Medulla oblongata (tissue), 1 donor: ENCODE measurements at regions not wholly inside any gene's neighbourhood (a gene's known extent, or its start where the extent isn't known, plus 50 kb on each side); places are given as distances from the start of the nearest gene placed in this dataset.
A peak's percentile ranks its signal among the peaks of the same experiment; 100 is the strongest.
"Not testable (repeated sequence)": the region's sequence is repeated elsewhere in the genome, so short reads cannot be mapped to it uniquely, and the experiment has no call there.

Experiments used
- DNase-seq: peaks from one replicate; pipeline ENCODE4 v3.0.0-alpha.2; 2015; ENCODE audit errors: extremely low spot score

- DNase-seq = no peak
These were observed 1084.2 kb upstream of the COX7C start for GRCh38 chr5:85533341-85534047.

- peak; percentile 43 for DNase-seq
These were observed 1079.4 kb upstream of the COX7C start for GRCh38 chr5:85538362-85538761.

GRCh38 chr5:85545129-85545528, 1072.6 kb upstream of the COX7C start:
- DNase-seq = no peak

GRCh38 chr5:85549229-85549628, 1068.5 kb upstream of the COX7C start:
- DNase-seq = no peak

GRCh38 chr5:85549836-85550599, 1067.7 kb upstream of the COX7C start:
- DNase-seq = no peak

GRCh38 chr5:85556464-85556863, 1061.3 kb upstream of the COX7C start:
- DNase-seq = no peak

- no peak for DNase-seq
These were observed 1041.1 kb upstream of the COX7C start for GRCh38 chr5:85576666-85577065.

GRCh38 chr5:85587806-85588205, 1029.9 kb upstream of the COX7C start:
- not testable (repeated sequence) for DNase-seq

GRCh38 chr5:85588268-85588667, 1029.5 kb upstream of the COX7C start:
- DNase-seq = not testable (repeated sequence)

GRCh38 chr5:85590764-85591163, 1027.0 kb upstream of the COX7C start:
- DNase-seq = no peak

GRCh38 chr5:85591311-85591710, 1026.4 kb upstream of the COX7C start:
- DNase-seq = no peak

- no peak for DNase-seq
These were observed 1014.9 kb upstream of the COX7C start for GRCh38 chr5:85602843-85603242.

GRCh38 chr5:85604378-85604777, 1013.4 kb upstream of the COX7C start:
- DNase-seq = no peak

- no peak for DNase-seq
These were observed 1013.0 kb upstream of the COX7C start for GRCh38 chr5:85604786-85605185.

- no peak for DNase-seq
These were observed 1012.4 kb upstream of the COX7C start for GRCh38 chr5:85605381-85605780.

- no peak for DNase-seq
These were observed 1003.3 kb upstream of the COX7C start for GRCh38 chr5:85614489-85614888.

GRCh38 chr5:85621668-85622067, 996.1 kb upstream of the COX7C start:
- no peak for DNase-seq

GRCh38 chr5:85628153-85628552, 989.6 kb upstream of the COX7C start:
- no peak for DNase-seq

GRCh38 chr5:85638495-85639125, 979.1 kb upstream of the COX7C start:
- not testable (repeated sequence) for DNase-seq

GRCh38 chr5:85646036-85646435, 971.7 kb upstream of the COX7C start:
- no peak for DNase-seq

GRCh38 chr5:85646641-85647040, 971.1 kb upstream of the COX7C start:
- no peak for DNase-seq

- DNase-seq = no peak
These were observed 970.2 kb upstream of the COX7C start for GRCh38 chr5:85647349-85648127.
